HG02840 (cell line): ENCODE measurements at regions not wholly inside any gene's neighbourhood (a gene's known extent, or its start where the extent isn't known, plus 50 kb on each side); places are given as distances from the start of the nearest gene placed in this dataset.
"Not testable (repeated sequence)": the region's sequence is repeated elsewhere in the genome, so short reads cannot be mapped to it uniquely, and the experiment has no call there.

Experiments used
- ATAC-seq: cut with Tn5 transposase; IDR thresholded peaks from one replicate; pipeline ENCODE4 v1.9.1; 2021; ENCODE audit warnings: mild to moderate bottlenecking, moderate library complexity, moderate number of reproducible peaks; ENCODE audit not compliant: unreplicated experiment, low FRiP score

DNA sequence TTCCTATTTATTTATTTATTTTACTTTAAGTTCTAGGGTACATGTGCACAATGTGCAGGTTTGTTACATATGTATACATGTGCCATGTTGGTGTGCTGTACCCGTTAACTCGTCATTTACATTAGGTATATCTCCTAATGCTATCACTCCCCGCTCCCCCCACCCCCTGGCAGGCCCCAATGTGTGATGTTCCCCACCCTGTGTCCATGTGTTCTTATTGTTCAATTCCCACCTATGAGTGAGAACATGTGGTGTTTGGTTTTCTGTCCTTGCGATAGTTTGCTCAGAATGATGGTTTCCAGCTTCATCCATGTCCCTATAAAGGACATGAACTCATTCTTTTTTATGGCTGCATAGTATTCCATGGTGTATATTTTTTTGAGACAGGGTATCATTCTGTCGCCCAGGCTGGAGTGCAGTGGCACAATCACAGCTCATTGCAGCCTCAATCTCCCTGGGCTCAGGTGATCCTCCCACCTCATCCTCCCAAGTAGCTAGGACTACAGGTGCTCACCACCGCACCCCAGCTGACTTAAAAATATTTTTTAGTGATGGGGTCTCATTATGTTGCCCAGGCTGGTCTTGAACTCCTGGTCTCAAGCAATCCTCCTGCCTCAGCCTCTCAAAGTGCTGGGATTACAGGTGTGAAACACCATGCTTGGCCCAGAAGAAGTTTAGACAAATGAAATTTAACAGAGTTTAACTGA, 140.6 kb downstream of the NPIPB5 start:
- not testable (repeated sequence) for ATAC-seq

- ATAC-seq, result no peak
Measured at GRCh38 chr16:22652463-22652845, 141.8 kb downstream of the NPIPB5 start.

GRCh38 chr16:22653876-22654275, 143.2 kb downstream of the NPIPB5 start:
- no peak for ATAC-seq

- ATAC-seq, result not testable (repeated sequence)
Measured at GRCh38 chr16:22656573-22656972, 145.9 kb downstream of the NPIPB5 start.

DNA sequence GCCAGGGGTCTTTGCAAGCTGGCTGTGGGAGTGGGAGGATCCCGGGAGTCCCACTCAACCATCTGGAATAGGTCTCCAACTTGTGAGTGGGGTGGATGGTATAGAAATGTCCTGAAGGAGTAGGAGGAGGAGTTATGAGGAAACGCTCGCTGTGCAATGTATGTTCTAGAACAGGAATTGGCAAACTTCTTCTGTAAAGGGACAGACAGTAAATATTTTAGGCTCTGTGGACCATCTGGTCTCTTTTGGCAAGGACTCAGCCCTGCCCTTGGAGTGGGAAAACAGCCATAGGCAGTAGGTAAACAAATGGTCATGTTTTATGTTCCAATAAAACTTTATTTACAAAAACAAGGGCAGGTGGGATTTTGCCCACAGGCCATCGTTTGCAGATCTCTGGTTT, 149.2 kb downstream of the NPIPB5 start:
- no peak for ATAC-seq

DNA sequence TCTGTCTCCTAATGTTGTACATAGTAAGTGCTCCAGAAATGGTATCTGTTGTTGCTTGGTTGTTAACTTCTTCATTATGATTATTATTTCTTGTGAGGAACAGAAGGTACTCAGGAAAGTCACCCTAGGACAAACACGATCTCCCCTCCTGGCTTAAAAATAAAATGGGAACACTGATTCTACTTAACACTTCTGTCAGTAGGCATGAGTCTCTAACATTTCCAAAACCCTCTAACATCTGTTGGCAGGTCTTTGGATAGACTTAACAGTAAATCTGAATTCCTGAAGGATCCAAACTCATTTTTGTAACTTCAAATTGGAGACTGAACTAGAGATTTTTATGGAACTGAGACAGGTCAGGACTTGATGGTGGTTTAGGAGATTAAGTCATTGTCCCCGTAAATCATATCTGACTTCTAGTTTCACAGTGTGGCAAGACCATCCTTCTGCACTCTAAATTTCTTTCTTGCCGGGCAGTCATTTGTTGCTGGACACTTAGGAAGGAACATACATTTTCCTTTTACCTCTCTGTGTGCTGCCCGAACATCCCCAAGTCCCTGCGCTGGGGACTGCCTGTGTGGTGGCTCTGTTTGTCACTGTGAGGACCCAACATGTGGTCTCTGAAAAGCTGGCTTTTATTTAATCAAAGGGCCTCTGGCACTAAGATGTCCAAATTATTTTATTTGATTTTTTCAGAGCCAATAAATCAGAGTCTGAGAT, 149.9 kb downstream of the NPIPB5 start:
- no peak for ATAC-seq

GRCh38 chr16:22661161-22661647, 150.5 kb downstream of the NPIPB5 start:
- no peak for ATAC-seq

- ATAC-seq, result not testable (repeated sequence)
Measured at GRCh38 chr16:22662958-22663357, 151.0 kb upstream of the HS3ST2 start.

DNA sequence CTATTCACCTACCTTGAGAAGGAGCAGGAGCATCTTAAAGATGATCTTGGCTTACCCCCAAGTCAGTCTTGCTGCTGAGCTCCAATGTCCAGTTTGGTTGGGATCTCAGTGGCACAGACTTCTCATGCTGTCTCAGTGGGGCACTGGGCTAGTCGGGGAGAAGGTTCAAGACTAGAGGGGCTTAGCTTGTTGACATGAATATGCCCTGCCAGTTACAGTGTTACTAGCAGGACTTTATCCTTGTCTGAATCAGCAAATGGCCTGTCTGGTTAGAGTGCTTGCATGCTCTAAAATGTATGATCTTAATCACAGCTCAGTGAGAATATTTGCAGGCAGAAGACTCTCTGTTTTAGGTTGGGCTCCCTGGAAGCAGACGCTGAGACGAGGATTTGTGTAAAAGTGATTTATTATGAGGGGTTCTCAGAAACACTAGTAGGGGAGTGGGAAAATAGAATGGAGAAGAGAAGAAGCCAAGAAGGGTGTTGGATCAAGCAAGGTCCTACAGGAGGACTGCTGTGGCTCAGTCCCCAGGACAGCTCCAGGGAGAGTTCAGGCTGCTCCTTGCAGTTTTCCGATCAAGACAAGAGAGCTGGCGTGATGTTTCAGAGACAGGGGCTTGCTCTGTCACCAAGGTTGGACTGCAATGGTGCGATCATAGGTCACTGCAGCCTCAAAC, 150.4 kb upstream of the HS3ST2 start:
- no peak for ATAC-seq

- ATAC-seq, result no peak
Measured at GRCh38 chr16:22664132-22664531, 149.8 kb upstream of the HS3ST2 start.

DNA sequence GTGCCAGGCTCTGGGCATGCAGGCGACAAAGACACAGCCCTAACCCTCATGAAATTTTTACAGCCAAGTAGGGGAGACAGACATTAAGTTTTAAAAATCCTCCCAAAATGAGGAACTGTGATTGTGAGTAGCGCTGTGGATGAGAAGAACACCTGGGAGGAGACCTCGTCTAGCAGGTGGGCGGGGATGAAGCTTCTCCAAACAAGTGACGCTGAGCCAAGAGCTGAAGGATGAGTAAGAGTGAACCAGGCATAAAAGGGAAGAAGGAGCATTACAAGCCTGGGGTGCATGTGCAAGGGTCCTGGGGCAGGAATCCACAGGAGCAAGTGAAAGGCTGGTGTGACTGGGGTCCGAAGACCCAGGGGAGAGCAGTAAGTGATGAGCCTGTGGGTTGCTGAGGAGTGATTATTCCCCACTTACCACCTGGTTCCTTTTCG, 149.4 kb upstream of the HS3ST2 start:
- ATAC-seq, result no peak

DNA sequence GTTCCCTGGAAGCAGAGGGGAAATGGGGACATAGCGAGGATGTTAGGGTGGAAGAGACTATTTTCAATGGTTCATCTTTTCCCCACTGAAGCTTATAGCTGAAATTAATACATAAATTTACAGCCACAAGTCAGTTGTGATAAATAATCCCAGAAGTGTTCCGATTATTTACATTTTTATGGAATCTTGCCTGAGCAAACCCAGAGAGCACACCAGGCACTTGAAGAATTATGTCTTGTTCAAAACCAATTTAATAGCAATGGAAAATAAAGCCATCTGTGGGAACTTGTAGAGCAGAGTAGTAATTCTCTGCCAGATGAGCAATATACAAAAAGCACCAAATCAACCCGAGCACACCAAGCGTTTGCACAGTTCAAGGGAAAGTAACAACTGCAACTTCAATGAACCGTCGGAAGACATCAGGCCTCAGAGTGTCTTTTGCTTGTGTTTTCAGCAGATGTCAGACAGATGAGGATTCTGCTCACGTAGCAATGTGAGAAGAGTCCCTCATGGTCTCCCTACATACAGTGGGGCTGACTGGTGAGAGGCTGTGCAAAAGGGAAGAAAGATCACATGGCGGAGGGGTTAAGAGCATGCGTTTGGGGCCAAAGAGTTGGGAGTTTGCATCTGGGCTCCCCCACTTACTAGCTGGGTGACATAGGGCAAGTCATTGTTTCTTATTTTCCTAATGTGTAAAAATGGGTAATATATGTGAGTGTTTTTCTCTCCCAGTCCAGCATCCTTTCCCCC, 148.7 kb upstream of the HS3ST2 start:
- ATAC-seq, result no peak

DNA sequence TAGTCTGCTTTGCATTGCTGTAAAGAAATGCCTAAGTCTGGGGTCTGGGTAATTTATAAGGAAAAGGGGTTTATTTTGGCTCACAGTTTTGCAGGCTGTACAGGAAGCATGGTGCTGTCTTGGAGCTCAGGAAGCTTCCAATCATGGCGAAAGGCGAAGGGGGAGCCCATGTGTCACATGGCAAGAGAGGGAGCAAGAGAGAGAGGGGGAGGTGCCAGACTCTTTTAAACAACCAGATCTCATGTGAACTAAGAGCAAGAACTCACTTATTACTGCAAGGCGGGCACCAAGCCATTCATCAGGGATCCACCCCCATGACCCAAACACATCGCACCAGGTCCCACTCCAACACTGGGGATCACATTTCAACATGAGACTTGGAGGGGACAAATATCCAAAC, 148.2 kb upstream of the HS3ST2 start:
- no peak for ATAC-seq

GRCh38 chr16:22668318-22668717, 145.6 kb upstream of the HS3ST2 start:
- ATAC-seq, result no peak

DNA sequence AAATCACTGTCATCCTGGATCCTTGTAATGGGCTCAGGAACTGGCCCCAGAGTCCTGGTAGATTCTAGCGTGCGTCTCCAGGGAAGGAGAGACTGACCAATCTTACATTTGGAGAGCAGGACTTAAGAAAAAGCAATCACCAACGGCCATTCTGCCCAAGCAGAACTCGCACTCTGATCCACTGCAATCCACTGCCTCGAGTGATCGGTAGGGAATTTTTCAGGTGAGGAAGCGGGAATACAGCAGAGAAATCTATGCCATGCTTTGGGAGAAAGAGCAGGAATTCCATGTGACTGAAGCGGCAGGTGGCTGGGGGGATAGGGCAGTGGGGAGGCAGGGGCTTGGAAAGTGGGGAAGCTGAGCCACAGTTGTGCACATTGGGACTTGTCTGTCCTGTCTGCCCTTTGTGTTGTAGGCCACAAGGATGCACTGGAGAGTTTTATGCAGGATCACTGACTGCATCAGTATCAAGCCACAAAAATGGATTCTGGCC, 143.9 kb upstream of the HS3ST2 start:
- no peak for ATAC-seq

- no peak for ATAC-seq
Measured at GRCh38 chr16:22670551-22671041, 143.4 kb upstream of the HS3ST2 start.

GRCh38 chr16:22671301-22672076, 142.5 kb upstream of the HS3ST2 start:
- no peak for ATAC-seq

GRCh38 chr16:22672830-22673210, 141.1 kb upstream of the HS3ST2 start:
- no peak for ATAC-seq

GRCh38 chr16:22673421-22673831, 140.5 kb upstream of the HS3ST2 start:
- no peak for ATAC-seq

DNA sequence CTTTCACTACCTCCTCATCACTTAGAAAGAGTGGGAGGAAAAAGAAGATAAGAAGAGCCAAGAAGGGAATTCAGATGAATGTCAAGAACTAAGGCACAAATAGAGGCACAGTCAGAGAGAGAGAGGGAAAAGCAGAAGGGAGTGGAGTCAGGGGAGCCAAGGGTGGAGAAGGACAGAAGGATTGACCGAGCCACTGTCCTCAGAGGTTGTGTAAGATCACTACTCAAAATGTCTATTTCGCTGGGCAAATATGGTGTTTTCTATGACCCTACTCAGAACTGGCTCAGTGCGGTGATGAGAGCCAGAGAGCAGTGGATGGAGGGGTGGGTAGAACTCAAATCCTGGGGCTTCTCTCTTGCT, 139.2 kb upstream of the HS3ST2 start:
- ATAC-seq, result no peak
